Spinal cord (tissue), 9 donors: ENCODE measurements at regions not wholly inside any gene's neighbourhood (a gene's known extent, or its start where the extent isn't known, plus 50 kb on each side); places are given as distances from the start of the nearest gene placed in this dataset.
"Not testable (repeated sequence)": the region's sequence is repeated elsewhere in the genome, so short reads cannot be mapped to it uniquely, and the experiment has no call there.

ENCODE experiments used
- DNase-seq, 6 donors: peaks; one replicate each; pipeline versions ENCODE4 v3.0.0 to v3.0.0-alpha.2; 2013 to 2015; ENCODE audit warnings: low spot score in 6 of 6, low read depth in 4 of 6
- H3K27ac ChIP-seq: one replicate; pipeline ENCODE4 v1.5.1; 2013; ENCODE audit warnings: low read depth, low read length, control low read depth
- H3K27me3 ChIP-seq: one replicate; pipeline ENCODE4 v1.6.1; 2013; ENCODE audit warnings: low read length; ENCODE audit not compliant: control insufficient read depth, insufficient read depth
- H3K36me3 ChIP-seq: one replicate; pipeline ENCODE4 v1.6.1; 2013; ENCODE audit warnings: low read length; ENCODE audit not compliant: control insufficient read depth, insufficient read depth
- H3K4me1 ChIP-seq: one replicate; pipeline ENCODE4 v1.6.1; 2013; ENCODE audit warnings: low read length; ENCODE audit not compliant: control insufficient read depth, insufficient read depth
- H3K4me3 ChIP-seq: one replicate; pipeline ENCODE4 v1.5.1; 2013; ENCODE audit warnings: low read depth, low read length, control low read depth
- H3K9me3 ChIP-seq: one replicate; pipeline ENCODE4 v1.6.1; 2013; ENCODE audit warnings: low read length; ENCODE audit not compliant: control insufficient read depth, insufficient read depth
- WGBS: methylation state at CpG from one replicate; pipeline ENCODE4 v1.1.5; 2013; ENCODE audit warnings: missing lambda C conversion rate; ENCODE audit not compliant: insufficient coverage; 5-methylcytosine and 5-hydroxymethylcytosine counted together
- donor health status: healthy.

DNA sequence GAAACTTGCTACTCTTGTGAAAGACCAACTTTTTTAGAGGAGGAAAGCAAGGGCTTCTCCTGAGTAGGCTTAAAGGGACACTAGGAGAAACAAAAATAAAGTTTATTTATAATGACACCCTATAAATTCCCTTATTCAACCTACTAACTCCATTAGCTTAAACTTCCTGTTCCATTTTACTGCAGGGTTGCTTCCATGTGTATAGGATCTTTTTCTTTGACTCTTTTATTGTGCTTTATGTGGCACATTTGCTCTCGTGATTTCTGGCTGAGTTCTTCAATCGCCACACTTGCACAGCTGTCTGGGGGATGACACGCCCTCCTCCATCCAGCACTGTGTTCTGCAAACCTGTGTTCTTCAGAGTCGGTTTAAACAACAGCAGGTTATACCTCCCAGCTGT lies 225.7 kb upstream of the NPVF start:
- no peaks in the 10 kb centered on the region for H3K27me3 ChIP-seq
- H3K4me1 ChIP-seq, result peaks cover 3% of the 10 kb centered on the region
- H3K36me3 ChIP-seq, result no peaks in the 10 kb centered on the region
- H3K4me3 ChIP-seq, result no peak overlapping the region
- H3K27ac ChIP-seq, result no peak overlapping the region
- WGBS, result no CpG with 5 or more reads among the region's 4 CpGs
- no peak for DNase-seq
- H3K9me3 ChIP-seq, result no peaks in the 10 kb centered on the region

DNA sequence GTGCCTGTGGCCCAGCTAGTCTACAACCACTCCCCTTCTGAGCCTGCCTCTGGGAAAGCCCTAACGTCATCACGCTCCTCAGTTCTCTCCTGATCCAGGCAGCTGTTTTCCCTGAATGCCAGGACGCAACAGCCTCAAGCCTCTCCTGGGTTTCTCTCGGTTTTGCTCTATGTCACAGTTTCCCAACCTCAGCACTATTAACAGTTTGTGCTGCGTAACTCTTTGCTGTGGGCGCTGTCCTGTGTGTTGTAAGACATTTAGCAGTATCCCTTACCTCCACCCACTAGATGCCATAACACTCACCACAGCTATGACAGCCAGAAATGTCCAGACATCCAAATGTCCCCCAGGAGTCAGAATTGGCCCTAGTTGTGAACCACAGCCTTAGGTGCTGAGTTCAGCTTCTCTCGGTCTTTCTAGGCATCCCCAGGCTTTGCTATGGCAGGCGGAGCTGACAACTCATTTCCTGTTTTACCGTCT lies 226.3 kb upstream of the NPVF start:
- H3K4me1 ChIP-seq, result peaks cover 3% of the 10 kb centered on the region
- H3K4me3 ChIP-seq, result no peak overlapping the region
- no peak for DNase-seq
- H3K27me3 ChIP-seq, result no peaks in the 10 kb centered on the region
- H3K9me3 ChIP-seq, result no peaks in the 10 kb centered on the region
- no peak overlapping the region for H3K27ac ChIP-seq
- 71% methylated on average over 8 of the region's 9 CpGs for WGBS
- no peaks in the 10 kb centered on the region for H3K36me3 ChIP-seq

DNA sequence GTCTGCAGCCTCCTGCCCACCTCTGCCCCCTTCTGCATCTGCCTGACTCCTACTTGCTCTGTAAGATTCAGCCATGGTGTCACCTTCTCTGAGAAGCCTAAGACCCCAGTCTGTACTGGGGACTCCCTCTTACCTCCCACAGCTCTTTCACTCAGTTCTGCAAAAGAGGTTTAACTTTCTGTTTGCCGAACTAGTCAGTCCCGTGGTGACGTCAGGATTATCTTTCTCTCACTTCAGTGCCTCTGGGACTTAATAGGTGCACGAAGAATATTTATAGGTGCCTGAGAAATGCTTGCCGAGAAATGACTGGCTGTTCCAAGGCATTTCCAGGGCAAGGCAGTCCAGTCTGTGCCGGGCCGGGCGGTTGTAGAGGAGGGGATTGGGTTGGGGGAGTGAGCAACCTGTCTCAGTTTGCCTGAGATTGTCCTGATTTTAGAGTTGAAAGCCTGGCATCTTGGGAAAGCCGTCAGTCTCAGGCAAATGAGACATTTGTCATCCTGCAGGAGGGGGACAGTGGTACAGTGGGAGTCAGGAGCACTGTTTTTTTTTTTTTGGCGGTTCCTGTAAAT lies 227.5 kb upstream of the NPVF start:
- no peak overlapping the region for H3K4me3 ChIP-seq
- H3K9me3 ChIP-seq, result no peaks in the 10 kb centered on the region
- no peak overlapping the region for H3K27ac ChIP-seq
- WGBS, result 92% methylated on average over 9 of the region's 10 CpGs
- H3K27me3 ChIP-seq, result no peaks in the 10 kb centered on the region
- no peaks in the 10 kb centered on the region for H3K36me3 ChIP-seq
- peaks cover 3% of the 10 kb centered on the region for H3K4me1 ChIP-seq
- no peak for DNase-seq

DNA sequence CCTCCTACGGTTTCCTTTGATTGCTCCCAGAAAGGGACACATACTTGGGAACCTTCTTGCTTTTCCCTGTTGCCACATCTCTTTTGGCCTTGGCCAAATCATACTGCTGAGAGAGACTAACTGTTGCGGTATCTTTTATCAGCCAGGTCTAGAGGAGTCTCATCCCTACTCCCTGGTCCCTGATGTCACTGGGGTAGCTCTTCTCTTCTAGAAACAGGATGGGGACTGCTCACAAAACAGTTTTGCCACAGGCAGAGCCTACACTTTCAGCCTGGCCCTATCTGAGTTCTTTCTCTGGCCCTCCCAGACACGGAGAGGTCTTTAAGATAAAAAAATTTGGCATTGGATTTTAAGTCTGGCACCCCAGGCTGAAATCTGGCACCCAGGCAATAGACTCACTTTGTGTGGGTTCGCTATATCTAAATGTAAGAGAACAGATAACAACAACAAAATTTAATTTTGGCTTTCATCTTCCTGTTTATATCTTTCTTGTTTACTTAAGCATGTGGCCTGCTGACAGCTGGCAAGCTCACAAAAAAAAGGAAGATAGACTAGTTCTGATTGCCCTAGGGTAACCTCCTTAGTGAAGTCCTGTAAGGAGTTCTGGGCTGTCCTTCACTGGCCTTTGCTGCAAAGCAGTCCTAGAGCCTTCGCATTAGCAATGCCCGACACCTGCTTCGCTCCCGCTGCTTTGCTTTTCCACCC lies 228.3 kb upstream of the NPVF start:
- WGBS, result 61% methylated on average over 4 of the region's 8 CpGs
- H3K27me3 ChIP-seq, result no peaks in the 10 kb centered on the region
- no peak overlapping the region for H3K27ac ChIP-seq
- peaks cover 3% of the 10 kb centered on the region for H3K4me1 ChIP-seq
- H3K9me3 ChIP-seq, result no peaks in the 10 kb centered on the region
- H3K4me3 ChIP-seq, result no peak overlapping the region
- no peaks in the 10 kb centered on the region for H3K36me3 ChIP-seq
- DNase-seq, result peak in 1 of 6 donors; percentile 51

DNA sequence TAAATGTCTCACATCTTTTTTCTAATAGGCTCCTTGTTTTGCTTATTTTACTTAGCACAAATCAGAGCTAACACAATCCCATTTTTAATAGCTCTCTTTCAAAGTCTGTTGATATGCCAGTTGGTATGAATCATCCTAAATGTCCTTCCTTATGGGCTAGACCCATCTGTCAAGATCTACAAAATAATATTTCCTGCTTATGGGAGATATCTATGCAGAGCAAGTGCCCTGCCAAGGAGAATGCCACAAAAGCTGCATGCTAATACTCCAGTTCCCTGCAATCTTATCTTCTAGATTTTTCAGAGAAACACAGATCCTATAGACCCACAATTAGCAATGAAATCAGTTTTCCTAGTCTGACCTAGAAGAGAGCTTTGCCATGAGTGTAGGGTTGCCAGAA lies 230.8 kb upstream of the NPVF start:
- Histone ChIP-seq H3K36me3 (no peaks in the 10 kb centered on the region), H3K27ac (no peak overlapping the region), H3K4me3 (no peak overlapping the region), H3K27me3 (no peaks in the 10 kb centered on the region), H3K9me3 (no peaks in the 10 kb centered on the region), H3K4me1 (peaks cover 3% of the 10 kb centered on the region)
- peak in 1 of 6 donors; percentile 41 for DNase-seq

DNA sequence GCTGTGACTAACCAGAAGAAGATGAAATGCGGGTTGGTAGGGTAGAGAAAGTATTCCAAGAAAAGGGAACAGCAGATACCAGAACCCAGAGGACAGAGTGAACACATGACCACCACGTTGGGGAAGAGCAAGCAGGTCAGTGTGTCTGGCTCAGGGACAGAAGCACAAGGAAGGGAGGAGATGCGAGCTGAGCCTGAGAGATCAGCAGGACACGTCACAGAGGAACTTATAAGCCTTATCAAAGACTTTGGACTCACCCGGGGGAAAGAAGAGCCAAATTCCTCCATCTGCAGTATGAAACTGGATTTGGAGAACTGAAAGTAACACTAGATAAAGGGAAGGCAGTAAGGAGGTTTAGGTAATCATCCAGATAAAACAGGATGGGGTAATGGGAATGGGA lies 232.1 kb upstream of the NPVF start:
- WGBS, result 78% methylated on average over 4 of the region's 5 CpGs
- H3K36me3 ChIP-seq, result no peaks in the 10 kb centered on the region
- H3K4me1 ChIP-seq, result peaks cover 3% of the 10 kb centered on the region
- H3K9me3 ChIP-seq, result no peaks in the 10 kb centered on the region
- H3K27ac ChIP-seq, result no peak overlapping the region
- DNase-seq, result no peak
- no peak overlapping the region for H3K4me3 ChIP-seq
- no peaks in the 10 kb centered on the region for H3K27me3 ChIP-seq

DNA sequence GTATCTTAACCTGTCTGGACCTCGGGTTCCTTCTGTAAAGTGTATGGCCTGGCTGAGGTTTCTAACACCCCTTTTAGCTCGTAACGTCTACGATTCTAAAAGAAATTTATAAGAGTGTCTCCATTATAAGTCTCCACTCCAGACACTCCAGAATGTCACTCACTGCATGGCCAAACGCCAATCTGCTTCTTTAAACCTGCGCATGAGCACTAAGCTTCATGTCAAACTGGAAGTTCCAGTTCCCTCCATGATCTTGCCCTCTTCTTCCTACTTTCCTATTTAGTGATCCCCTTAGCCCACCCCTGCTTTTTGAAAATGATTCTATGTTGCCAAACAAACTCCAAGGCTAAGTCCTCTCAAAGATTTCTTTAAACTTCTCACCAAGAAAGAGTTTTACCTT lies 241.4 kb upstream of the NPVF start:
- Histone ChIP-seq H3K27me3 (no peaks in the 10 kb centered on the region), H3K27ac (no peak overlapping the region), H3K4me3 (no peak overlapping the region), H3K36me3 (no peaks in the 10 kb centered on the region), H3K4me1 (no peaks in the 10 kb centered on the region), H3K9me3 (no peaks in the 10 kb centered on the region)
- DNase-seq, result no peak
- WGBS, result 97% methylated on average over 3 of the region's 6 CpGs

DNA sequence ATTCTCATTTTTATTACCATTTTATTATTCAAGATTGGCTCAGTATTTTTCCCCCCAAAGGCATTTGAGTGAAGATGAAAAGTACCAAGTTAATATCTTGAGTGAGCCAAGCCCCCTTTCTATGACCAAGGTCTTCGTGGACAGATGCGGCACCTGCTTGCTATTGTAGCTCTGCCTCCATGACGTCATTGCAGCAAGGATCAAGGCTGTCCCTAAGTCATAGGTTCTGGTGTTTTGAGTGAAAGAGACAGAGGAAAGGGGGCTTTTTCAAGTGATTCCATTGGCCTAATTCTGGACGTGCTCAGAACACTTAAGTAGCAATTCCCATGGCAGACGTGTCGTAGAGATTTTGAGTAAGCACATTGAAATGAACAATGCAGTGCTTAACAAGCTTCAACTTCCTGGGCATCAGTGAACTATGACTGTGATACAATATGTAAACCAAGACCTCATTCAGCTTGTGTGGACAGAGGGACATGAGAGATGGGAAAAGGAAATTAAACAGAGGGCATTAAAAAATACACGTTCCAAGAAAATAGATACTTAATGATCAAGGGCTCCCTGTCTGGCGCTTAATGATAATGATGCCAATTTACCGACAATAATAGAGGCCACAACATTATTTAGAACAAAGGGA lies 248.7 kb upstream of the NPVF start:
- H3K27me3 ChIP-seq, result no peaks in the 10 kb centered on the region
- DNase-seq, result peak in 1 of 6 donors; percentile 60
- no peaks in the 10 kb centered on the region for H3K36me3 ChIP-seq
- no peak overlapping the region for H3K4me3 ChIP-seq
- 86% methylated on average over 3 of the region's 9 CpGs for WGBS
- H3K27ac ChIP-seq, result no peak overlapping the region
- no peaks in the 10 kb centered on the region for H3K9me3 ChIP-seq
- H3K4me1 ChIP-seq, result no peaks in the 10 kb centered on the region

DNA sequence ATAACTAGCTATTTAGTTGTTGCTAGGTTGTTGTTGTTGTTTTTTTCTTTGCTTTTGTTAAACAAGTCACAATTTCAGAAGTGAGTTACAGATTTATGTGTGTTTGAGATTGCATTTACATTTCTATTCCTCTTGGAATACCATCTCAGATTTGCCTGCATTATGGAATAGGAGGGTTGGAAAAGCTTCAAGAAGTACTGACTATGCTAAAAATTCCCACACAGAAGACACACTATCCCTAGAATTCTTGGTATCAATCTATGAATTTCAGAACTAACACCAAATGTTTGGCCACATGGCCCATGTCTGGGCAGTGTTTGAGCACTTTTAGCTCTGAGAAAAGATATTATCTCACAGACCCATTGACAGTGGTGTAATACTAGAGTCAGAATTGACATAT lies 249.9 kb upstream of the NPVF start:
- H3K36me3 ChIP-seq, H3K4me3 ChIP-seq, H3K27me3 ChIP-seq, H3K4me1 ChIP-seq, H3K27ac ChIP-seq, H3K9me3 ChIP-seq: not testable (repeated sequence)
- peak in 1 of 6 donors; percentile 56 for DNase-seq

DNA sequence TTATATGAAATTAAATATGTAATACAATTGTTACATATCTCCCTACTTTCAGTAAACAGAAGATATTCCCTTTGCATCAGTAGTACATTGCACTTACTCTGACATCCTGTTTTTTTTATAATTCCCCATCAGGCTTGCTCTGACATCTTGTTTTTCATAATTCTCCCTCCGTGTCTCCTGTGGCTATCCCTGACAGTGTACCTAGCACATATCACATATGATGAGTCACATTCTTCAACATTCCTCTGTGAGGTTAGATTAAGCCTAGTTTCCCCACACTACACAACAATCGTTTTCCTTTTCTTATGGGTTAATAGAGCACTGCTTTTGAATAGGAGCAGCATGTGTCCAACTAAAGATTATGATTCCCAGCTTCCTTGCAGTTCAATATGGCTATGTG lies 250.6 kb upstream of the NPVF start:
- H3K27me3 ChIP-seq, result no peaks in the 10 kb centered on the region

More for the DNA sequence above, 250.6 kb upstream of the NPVF start:
- Histone ChIP-seq H3K36me3 (no peaks in the 10 kb centered on the region), H3K4me1 (no peaks in the 10 kb centered on the region), H3K9me3 (no peaks in the 10 kb centered on the region), H3K27ac (no peak overlapping the region), H3K4me3 (no peak overlapping the region)
- no peak for DNase-seq
- WGBS, result 83% methylated on average over 1 of the region's 2 CpGs
